OCI-LY3 (cell line): ENCODE measurements at regions not wholly inside any gene's neighbourhood (a gene's known extent, or its start where the extent isn't known, plus 50 kb on each side); places are given as distances from the start of the nearest gene placed in this dataset.

Experiments used
- EZH2phosphoT487 ChIP-seq: fragments of 200-600 bp; shearing (Covaris generic); IDR thresholded peaks from 2 replicates; pipeline ENCODE4 v1.6.1; 2018; ENCODE audit warnings: antibody characterized with exemption, mixed run types, low read depth
- TF ChIP-seq, protein P1 (sequence below): fragments of 200-600, 300-600 bp; sonication (generic); IDR thresholded peaks from 2 replicates; pipeline ENCODE4 v1.5.1; 2014; ENCODE audit warnings: antibody characterized with exemption, low read length, low read depth

DNA sequence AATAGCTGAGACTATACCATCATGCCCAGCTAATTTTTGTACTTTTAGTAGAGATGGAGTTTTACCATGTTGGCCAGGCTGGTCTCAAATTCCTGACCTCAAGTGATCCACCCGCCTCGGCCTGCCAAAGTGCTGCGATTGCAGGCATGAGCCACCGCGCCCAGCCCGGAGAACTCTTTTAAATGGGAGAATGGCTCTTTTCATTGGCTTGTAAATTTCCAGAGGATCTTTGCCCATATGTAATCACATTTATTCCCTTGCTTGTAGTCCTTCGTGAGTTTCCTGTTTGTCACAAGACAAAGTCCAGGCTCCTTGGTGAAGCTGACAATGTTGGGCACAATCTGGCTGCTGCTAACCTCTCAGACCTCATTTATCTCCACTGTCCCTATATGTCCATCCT is 135.1 kb downstream of the CEP57L1 start:
- TF ChIP-seq, protein P1, sequence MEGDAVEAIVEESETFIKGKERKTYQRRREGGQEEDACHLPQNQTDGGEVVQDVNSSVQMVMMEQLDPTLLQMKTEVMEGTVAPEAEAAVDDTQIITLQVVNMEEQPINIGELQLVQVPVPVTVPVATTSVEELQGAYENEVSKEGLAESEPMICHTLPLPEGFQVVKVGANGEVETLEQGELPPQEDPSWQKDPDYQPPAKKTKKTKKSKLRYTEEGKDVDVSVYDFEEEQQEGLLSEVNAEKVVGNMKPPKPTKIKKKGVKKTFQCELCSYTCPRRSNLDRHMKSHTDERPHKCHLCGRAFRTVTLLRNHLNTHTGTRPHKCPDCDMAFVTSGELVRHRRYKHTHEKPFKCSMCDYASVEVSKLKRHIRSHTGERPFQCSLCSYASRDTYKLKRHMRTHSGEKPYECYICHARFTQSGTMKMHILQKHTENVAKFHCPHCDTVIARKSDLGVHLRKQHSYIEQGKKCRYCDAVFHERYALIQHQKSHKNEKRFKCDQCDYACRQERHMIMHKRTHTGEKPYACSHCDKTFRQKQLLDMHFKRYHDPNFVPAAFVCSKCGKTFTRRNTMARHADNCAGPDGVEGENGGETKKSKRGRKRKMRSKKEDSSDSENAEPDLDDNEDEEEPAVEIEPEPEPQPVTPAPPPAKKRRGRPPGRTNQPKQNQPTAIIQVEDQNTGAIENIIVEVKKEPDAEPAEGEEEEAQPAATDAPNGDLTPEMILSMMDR = no peak
- no peak for TF ChIP-seq EZH2phosphoT487
